GDM1 (cell line): ENCODE measurements at regions not wholly inside any gene's neighbourhood (a gene's known extent, or its start where the extent isn't known, plus 50 kb on each side); places are given as distances from the start of the nearest gene placed in this dataset.
"Not testable (repeated sequence)": the region's sequence is repeated elsewhere in the genome, so short reads cannot be mapped to it uniquely, and the experiment has no call there.

ENCODE experiments used
- DNase-seq: peaks from one replicate; lab custom pipeline; 2025; lab: John Stamatoyannopoulos, UW

DNA sequence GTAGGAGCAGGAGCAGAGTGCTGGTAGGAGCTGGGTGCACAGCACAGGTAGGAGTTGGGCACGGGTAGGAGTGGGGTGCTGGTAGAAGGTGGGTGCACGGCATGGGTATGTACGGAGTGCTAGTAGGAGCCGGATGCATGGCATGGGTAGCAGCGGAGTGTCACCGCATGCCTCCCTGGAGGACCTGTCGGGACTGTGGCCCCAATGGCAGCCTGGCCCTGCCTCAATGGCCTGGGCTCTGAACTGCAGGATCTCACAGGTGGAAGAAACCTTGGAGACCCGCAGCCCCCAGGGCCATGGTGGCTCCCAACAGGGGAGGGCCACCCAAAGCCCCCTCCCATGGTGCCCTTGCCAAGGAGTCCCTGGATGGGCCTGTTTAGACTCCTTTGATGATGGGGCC lies 1146.0 kb downstream of the UQCRFS1 start:
- DNase-seq, result no peak

DNA sequence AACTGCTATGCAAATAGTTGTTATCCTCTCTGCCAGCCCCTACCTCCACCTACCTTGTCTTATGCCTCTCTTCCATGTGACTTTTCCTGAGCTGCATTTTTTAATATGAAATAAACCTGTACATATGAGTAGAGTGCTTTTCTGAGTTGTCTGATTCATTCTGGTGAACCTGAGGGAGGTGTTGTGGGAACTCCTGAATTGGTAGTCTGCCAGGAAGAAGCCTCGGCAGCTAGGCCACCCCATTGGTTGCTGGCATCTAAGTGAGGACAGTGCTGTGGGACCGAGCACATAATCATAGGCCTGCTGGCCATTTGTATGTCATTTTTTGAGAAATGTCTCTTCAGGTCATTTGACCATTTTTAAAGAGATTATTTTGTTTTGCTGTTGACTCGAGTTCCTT lies 1146.8 kb downstream of the UQCRFS1 start:
- DNase-seq, result no peak

DNA sequence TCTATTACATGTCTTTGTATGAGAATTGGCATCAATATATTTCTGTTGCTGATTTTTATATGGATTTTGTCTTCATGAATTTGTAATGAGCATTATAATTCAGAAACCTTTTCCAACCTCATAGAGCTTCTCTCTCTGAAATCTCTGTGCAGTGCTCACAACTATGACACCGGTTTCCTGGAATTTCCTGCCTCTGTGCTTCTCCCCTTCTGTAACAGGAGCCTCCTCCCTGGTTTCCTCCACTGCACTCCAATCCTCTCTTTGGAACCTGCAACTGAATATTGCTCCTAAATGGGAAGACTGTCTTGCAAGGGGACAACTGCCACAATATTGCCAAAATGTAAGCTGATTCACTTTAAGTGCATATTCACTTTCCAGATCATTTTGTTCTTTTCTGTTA lies 1147.9 kb downstream of the UQCRFS1 start:
- DNase-seq, result no peak

DNA sequence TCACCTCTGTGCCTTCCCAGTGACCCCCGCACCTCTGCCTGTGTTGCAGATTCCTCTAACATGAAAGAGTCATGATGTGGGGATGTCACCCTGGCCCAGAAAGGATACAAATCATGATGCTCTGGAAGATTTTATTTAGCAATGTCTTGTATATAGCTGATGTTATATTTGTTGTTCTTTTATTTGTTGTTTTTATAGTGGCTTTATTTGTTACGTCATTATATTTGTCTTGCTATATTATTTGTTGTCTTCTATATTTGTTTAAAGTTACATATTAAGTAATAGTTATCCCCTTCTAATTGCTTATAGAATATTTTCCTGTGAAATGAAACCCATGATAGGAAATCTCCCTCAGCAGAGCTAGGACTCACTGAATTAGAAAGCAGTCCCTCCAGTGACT lies 1149.2 kb downstream of the UQCRFS1 start:
- no peak for DNase-seq

DNA sequence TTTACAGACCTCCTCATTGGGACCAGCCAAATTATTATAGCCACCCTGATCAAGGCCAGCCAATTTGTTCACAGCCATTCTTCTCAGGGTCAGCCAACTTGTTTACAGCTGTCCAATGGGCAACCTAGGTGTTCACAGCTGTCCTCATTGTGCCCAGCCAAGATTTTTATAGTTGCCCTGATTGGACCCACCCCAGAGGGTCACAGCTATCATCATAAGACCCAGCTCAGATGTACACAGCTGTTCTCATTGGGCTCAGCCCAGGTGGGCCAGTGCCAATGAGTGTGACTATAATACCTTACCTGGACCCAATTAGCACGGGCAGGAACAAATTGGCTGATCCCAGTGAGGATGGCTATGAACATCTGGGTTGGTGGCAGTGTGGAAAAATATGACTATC lies 1151.8 kb downstream of the UQCRFS1 start:
- DNase-seq, result no peak

DNA sequence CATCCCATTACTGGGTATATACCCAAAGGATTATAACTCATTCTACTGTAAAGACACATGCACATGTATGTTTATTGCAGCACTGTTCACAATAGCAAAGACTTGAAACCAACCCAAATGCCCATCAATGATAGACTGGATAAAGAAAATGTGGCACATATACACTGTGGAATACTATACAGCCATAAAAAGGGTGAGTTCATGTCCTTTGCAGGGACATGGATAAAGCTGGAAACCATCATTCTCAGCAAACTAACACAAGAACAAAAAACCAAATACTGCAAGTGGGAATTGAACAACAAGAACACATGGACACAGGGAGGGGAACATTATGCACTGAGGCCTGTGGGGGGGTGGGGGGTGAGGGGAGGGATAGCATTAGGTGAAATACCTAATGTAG lies 1155.9 kb downstream of the UQCRFS1 start:
- not testable (repeated sequence) for DNase-seq

DNA sequence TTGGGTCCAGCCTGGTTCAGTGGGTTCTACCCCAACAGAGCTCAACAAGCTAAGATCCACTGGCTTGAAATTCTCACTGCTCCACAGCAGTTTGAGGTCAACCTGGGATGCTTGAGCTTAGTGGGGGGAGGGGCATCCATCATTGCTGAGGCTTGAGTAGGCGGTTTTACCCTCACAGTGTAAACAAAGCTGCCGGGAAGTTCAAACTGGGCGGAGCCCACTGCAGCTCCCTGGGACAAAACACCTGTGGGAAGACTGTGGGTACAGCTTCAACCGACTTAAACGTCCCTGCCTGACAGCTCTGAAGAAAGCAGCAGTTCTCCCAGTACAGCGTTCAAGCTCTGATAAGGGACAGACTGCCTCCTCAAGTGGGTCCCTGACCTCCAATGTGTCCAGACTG lies 1161.9 kb downstream of the UQCRFS1 start:
- DNase-seq, result no peak

DNA sequence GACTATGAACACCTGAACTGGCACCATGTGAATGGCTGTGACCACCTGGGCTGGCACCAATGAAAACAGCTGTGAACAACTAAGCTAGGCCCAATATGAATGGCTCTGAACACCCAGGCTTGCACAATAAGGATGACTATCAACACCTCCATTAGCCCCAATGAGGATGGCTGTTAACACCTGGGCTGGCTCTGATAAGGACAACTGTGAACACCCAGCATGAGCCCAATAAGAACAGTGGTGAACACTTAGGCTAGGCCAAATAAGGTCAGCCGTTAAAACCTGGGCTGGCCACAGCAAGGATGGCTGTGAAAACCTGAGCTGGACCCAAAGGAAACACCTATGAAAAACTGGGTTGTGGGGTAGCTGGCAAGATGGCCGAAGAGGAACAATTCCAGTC lies 1163.1 kb downstream of the UQCRFS1 start:
- DNase-seq, result no peak

DNA sequence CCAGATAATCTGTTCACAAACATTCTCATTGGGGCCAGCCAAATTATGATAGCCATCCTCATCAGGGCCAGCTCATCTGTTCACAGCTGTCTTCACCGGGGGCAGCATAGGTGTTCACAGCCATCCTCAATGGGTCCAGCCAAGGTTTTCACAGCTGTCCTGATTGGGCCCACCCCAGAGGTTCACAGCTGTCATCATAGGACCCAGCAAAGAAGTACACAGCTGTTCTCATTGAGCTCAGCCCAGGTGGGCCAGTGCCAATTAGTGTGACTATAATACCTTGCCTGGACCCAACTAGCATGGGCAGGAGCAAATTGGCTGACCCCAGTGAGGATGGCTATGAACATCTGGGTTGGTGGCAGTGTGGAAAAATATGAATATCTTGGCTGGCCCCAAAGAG lies 1166.0 kb downstream of the UQCRFS1 start:
- no peak for DNase-seq

DNA sequence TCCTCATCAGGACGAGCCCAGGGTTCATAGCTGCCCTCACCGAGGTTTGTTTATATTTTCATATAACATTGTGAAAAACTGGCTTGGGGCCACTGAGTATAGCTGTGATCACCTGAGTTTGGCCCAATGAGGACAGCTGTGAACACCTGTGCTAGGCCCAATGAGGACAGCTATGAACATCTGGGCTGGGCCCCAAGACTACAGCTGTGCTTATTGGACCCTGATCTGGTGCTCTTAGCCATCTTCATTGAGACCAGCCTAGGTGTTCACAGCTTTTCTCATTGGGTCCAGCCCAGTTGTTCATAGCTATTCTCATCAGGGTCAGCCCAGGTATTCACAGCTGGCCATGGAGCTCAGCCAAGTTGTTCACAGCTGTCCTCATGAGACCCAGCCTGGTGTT lies 1167.3 kb downstream of the UQCRFS1 start:
- DNase-seq, result no peak

DNA sequence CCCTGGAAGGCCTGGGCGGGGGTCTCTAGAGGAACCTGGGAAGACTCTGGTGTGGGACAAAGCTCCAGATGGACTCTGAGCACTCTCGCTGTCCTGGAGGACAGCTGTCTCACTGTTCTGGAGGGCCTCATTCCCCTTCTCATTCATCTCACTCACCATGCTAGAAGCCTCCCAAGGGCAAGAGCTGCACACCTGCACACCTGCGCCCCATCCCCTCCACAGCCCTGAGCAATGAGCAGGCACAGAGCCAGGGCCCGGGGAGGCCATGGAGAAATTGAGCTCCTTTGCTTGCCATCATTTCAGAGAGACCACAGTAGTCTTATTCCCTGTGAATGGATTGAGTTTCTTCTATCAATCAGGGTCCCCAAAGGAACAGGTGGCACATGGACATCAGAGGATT lies 1168.5 kb downstream of the UQCRFS1 start:
- DNase-seq, result no peak

DNA sequence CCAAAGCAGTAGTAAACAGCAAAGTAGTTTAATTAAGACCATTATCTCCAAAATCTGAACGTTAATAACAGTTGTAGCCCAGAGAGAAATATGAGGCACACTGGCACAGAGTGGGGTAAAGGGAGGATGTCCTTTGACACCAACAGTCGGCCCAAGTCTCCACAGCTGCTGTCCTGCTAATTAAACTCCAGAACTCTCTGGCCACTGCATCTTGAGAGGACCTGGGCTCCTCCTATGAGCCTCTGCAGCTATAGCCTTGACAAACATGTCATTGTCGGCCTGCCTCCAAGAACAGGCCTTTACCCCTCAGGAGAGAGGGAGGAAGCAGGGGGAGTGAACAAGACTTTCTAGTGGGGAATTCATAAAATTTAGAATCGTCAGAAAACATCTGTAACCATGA lies 1170.4 kb downstream of the UQCRFS1 start:
- DNase-seq, result no peak

DNA sequence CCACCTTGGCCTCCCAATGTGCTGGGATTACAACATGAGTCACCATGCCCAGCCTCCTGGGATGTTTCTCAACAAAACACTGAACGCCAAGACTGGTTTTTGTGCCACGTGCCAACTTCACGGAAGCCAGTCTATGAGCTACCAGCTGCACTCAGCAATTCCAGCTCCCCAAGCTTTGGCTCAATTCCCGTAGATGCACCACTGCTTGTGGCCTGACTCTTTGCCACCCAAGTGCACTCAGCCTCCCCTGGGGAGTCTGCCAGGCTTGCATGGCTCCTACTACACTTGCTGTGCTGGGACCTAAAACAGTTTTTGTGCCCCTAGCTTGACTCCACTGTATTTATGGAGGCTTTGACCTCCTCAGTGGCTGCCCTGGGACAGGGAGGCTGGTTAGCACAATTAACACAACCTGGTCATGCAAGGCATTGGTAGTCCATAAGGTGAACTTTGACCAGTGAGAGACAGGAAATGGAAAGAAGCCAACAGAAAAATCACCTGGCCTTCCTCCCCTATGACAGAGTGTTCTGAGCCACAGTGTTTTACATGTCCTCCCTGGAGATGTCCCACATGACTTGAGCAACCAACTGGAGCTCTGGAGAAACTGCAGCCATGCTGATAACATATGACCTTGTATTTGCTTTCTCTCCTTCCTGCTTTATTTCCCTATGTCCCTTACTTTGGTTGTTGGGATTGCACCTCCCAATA lies 1173.1 kb downstream of the UQCRFS1 start:
- no peak for DNase-seq

DNA sequence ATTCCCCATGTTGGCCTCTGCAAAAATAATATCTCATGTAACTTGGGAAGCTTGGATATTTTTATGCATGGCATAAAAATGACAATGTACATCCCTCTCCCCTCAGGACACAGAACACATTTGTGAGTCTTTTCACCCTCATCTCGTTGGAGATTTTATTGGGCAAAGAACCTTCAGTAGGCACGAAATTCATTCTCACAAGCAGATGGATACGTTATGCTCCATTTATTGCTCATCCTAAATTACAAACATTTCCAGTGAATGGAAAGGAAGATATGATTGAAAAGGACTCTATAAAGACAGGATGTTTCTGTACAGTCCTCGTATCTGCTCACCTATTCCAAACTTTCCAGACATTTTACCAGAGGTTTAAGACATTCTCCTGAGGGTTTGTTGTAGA lies 1175.8 kb downstream of the UQCRFS1 start:
- DNase-seq, result no peak

DNA sequence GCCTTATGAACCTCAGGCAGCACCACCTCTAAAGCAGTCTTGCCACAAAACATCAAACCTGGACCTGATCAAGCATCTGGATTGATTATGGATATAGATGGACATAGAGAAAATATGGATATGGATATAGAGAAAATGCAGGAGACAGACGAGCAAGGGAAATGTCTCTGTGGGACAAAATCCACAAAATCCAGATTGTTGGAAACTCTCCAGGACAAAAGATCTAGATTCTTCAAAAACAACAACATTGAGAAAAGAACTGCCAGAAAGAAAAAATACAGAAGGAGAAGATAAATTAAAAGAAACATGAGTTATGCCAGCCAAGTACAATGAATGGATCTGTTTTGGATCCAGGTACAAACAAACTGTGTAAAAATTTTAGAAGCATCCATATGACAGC lies 1176.5 kb downstream of the UQCRFS1 start:
- DNase-seq, result no peak

DNA sequence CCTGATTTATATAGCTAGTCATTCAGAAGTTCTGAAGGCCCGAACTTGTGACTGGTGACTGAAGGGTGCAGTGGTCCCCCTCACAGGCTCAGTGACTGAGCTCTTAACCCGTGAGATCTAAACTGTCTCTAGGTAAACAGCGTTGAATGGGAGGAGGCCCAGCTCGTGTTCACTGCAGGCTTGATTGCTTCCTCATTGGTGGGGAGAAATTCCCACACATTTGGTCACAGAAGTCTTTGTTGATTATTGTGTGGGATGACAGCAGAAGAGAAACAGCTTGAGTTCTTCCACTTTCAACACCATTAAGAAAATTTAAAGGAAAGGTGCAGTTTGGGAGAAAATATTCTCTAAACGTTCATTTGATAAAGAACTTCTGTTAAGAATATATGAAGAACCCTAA lies 1178.0 kb downstream of the UQCRFS1 start:
- no peak for DNase-seq

DNA sequence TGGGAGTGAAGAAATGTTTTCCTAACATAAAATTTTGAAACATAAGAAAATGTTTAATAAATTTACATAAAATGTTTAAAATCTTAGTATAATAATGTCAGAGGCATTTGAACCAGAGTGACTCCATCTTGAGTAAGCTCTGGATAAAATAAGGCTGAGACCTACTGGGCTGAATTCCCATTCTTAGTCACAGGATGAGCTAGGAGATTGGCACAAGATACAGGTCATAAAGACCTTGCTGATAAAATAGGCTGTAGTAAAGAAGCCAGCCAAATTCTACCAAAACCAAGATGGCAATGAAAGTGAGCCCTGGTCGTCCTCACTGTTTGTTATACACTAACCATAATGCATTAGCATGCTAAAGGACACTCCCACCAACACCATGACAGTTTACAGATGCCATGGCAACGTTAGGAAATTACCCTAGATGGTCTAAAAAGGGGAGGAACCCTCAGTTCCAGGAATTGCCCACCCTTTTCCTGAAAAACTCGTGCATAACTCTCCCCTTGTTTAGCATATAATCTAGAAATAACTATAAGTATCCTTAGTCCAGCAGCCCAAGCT lies 1184.0 kb downstream of the UQCRFS1 start:
- DNase-seq, result no peak

DNA sequence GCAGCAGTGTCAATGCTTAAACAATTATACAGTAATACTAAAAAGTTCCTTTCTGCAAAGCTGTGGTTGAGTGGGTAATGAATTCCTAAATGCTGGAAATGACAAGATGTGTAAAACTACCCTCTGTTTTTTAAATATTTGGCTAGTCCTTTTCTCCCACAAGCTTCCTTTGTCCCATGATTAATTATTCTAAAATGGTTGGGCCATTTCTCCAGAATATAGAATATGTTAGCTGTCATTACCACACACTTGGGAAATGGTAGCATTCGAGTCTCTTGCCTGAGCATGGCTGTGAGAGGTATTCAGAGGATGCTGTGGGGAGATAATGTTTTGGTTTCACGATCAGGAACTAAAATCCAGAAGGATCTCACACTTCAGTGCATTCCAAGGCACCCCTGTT lies 1185.8 kb downstream of the UQCRFS1 start:
- no peak for DNase-seq

DNA sequence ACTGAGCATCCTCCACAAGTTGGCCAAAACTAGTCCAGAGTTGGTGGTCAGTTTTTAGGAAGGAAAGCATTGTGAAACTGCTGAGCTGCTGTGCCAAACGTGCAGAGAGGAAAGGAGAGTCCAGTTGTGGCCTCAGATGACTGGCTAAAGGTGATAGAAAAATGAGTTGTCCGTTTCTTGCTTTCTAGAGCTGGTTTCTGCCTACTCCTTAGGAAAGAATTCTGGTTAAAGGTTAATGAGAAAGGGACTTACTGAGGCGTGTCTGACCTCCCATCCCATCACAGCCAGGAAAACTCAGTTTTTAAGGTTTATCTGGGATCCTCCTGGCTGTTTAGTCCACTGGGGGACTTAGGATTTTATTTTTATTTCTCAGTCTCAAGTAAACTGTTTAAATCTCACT lies 1186.3 kb downstream of the UQCRFS1 start:
- no peak for DNase-seq

DNA sequence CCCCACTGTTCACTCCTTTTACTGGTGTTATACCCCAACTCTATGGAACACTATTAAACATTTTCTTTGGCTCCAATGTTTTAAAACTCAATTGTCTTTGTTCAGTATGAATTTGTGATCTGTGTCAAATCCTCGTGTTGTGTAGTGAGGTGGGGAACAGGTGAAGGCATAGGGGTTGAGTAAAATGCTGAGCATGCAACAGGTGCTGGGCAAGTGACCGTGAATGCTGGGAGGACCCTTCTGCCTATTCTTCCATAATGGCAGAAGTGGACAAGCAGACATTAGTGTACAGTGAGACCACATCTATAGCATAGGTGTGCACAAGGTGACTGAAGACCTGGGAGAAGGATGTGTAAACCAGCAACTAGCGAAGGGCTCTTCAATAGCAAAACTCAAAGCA lies 1188.0 kb downstream of the UQCRFS1 start:
- DNase-seq, result no peak

DNA sequence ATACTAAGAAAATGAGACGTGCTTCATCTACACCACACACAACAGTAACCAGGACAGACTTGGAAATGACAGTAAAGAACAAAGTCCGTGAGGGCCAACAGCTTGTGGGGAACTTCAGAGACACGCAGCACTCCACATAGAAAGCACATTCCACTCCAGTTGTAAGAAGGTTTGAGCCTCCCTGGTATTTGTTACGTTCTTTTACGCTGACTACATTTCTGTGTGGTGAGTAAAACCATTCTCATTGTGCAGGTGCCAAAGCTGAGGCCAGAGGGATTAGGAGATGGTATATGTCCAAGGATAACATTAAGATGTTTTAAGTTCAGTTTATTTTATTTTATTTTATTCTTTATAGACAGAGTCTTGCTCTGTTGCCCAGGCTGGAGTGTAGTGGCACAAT lies 1189.9 kb downstream of the UQCRFS1 start:
- DNase-seq, result no peak

DNA sequence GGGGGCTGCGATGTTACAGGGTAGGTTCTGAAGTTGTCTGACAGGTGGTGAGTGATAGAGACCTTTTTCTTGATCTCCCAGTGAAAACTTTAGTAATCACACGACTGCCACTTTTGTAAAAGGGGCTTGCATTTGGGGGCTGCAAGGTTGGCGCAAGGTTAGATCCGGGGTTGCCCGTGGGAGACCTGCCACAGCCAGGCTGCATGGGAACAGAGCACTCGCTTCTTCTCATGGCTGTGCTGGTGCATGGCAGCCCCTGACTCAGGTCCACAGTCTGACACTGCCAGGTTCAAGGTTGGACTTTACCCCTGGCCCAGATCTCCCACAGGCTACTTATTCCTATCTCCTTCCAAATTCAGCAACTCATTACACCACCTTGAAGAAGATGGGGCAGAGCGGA lies 1190.4 kb downstream of the UQCRFS1 start:
- no peak for DNase-seq

DNA sequence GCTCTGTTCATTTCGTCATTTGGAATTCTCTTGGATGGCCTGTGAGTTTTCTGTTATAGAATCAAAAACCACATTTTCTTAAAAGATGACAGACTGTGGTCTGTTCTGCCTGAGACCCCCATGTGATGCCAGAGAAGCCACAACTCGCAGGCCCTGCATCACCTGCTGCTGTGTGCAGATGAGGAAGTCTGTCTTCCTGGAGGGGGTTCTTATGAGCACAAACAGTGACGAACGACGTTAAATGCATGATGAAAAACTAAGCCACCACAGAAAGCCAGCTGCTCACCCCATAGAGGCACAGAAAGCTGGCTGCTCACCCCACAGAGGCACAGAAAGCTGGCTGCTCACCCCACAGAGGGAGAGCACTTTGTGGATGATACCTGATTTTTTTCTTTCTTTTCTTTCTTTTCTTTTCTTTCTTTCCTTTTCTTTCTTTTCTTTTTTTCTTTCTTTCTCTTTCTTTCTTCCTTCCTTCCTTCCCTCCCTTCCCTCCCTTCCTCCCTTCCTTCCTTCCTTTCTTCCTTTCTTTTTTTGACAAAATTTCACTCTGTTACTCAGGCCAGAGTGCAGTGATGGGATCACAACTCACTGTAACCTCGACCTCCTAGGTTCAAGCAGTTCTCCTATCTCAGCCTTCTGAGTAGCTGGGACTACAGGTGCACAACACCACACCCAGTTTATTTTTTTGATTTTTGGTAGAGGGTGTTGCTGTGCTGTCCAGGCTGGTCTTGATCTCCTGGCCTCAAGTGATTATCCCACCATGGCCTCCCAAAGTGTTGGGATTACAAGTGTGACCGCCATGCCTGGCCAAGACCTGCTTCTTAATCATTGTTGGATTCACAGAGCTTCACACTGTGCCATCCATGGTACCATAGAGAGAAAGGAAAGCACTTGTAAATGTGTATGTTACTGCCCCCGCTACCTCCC lies 1191.4 kb downstream of the UQCRFS1 start:
- no peak for DNase-seq
